ENCODE measurements at regions not wholly inside any gene's neighbourhood (a gene's known extent, or its start where the extent isn't known, plus 50 kb on each side); places are given as distances from the start of the nearest gene placed in this dataset.

- TF ChIP-seq, protein P1, sequence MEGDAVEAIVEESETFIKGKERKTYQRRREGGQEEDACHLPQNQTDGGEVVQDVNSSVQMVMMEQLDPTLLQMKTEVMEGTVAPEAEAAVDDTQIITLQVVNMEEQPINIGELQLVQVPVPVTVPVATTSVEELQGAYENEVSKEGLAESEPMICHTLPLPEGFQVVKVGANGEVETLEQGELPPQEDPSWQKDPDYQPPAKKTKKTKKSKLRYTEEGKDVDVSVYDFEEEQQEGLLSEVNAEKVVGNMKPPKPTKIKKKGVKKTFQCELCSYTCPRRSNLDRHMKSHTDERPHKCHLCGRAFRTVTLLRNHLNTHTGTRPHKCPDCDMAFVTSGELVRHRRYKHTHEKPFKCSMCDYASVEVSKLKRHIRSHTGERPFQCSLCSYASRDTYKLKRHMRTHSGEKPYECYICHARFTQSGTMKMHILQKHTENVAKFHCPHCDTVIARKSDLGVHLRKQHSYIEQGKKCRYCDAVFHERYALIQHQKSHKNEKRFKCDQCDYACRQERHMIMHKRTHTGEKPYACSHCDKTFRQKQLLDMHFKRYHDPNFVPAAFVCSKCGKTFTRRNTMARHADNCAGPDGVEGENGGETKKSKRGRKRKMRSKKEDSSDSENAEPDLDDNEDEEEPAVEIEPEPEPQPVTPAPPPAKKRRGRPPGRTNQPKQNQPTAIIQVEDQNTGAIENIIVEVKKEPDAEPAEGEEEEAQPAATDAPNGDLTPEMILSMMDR (conservative IDR thresholded peaks at IDR 0.05): no peak
- TF ChIP-seq ZFX (IDR thresholded peaks at IDR 0.05): no peak
Measured at GRCh38 chr7:19988860-19989259, 215.4 kb upstream of the TMEM196 start.

Measured in C4-2B (cell line).